ENCODE measurements at regions not wholly inside any gene's neighbourhood (a gene's known extent, or its start where the extent isn't known, plus 50 kb on each side); places are given as distances from the start of the nearest gene placed in this dataset.

- TF ChIP-seq POLR2A (IDR thresholded peaks at IDR 0.05; ENCODE audit: low read depth, low read length) (no peak), RFX5 (IDR thresholded peaks at IDR 0.05; ENCODE audit: low read depth, low read length) (no peak), RAD21 (IDR thresholded peaks at IDR 0.05; ENCODE audit: low read length) (no peak), RCOR1 (IDR thresholded peaks at IDR 0.05; ENCODE audit: insufficient replicate concordance, low read length) (no peak), CTCF (conservative IDR thresholded peaks at IDR 0.05; ENCODE audit: low read depth, low read length) (no peak), MXI1 (IDR thresholded peaks at IDR 0.05; ENCODE audit: borderline replicate concordance, low read depth, low read length) (no peak), CHD1 (IDR thresholded peaks at IDR 0.05; ENCODE audit: low read depth, low read length) (no peak), SMC3 (IDR thresholded peaks at IDR 0.05; ENCODE audit: low read depth, low read length) (no peak), NFE2L2 (IDR thresholded peaks at IDR 0.05; ENCODE audit: low read depth, low read length) (no peak), MAFK (IDR thresholded peaks at IDR 0.05; ENCODE audit: low read depth, low read length) (no peak), MAZ (IDR thresholded peaks at IDR 0.05; ENCODE audit: borderline replicate concordance, low read depth, low read length) (no peak), USF2 (IDR thresholded peaks at IDR 0.05; ENCODE audit: low read depth, low read length) (no peak), CEBPB (IDR thresholded peaks at IDR 0.05; ENCODE audit: low read depth, low read length) (no peak), BHLHE40 (IDR thresholded peaks at IDR 0.05; ENCODE audit: low read depth, low read length) (no peak)
Measured at GRCh38 chr22:48053973-48054372, 1291.5 kb downstream of the TBC1D22A start.

All from IMR-90 (cell line).